GM18517 (cell line): ENCODE measurements at regions not wholly inside any gene's neighbourhood (a gene's known extent, or its start where the extent isn't known, plus 50 kb on each side); places are given as distances from the start of the nearest gene placed in this dataset.

ENCODE experiments used
- ATAC-seq: cut with Tn5 transposase; IDR thresholded peaks from one replicate; pipeline ENCODE4 v1.9.1; 2021; ENCODE audit warnings: mild to moderate bottlenecking, moderate library complexity; ENCODE audit not compliant: unreplicated experiment

GRCh38 chr2:103809941-103810441 is 1043.9 kb upstream of the POU3F3 start:
- no peak for ATAC-seq

GRCh38 chr2:103810875-103811274 is 1043.0 kb upstream of the POU3F3 start:
- no peak for ATAC-seq

- no peak for ATAC-seq
Measured at GRCh38 chr2:103814016-103814415, 1039.9 kb upstream of the POU3F3 start.

GRCh38 chr2:103815731-103816130 is 1038.2 kb upstream of the POU3F3 start:
- no peak for ATAC-seq

- no peak for ATAC-seq
Measured at GRCh38 chr2:103817746-103818145, 1036.2 kb upstream of the POU3F3 start.

GRCh38 chr2:103818176-103818575 is 1035.7 kb upstream of the POU3F3 start:
- ATAC-seq: no peak

- no peak for ATAC-seq
Measured at GRCh38 chr2:103819599-103819998, 1034.3 kb upstream of the POU3F3 start.

- ATAC-seq: no peak
Measured at GRCh38 chr2:103823847-103824246, 1030.1 kb upstream of the POU3F3 start.

- no peak for ATAC-seq
Measured at GRCh38 chr2:103847276-103847675, 1006.6 kb upstream of the POU3F3 start.

GRCh38 chr2:103859238-103859637 is 994.7 kb upstream of the POU3F3 start:
- ATAC-seq: no peak

GRCh38 chr2:103860016-103860415 is 993.9 kb upstream of the POU3F3 start:
- peak; percentile 54 for ATAC-seq

- ATAC-seq: no peak
Measured at GRCh38 chr2:103868396-103868795, 985.5 kb upstream of the POU3F3 start.

GRCh38 chr2:103873716-103874351 is 980.1 kb upstream of the POU3F3 start:
- ATAC-seq: no peak

GRCh38 chr2:103875131-103875530 is 978.8 kb upstream of the POU3F3 start:
- no peak for ATAC-seq

- no peak for ATAC-seq
Measured at GRCh38 chr2:103875531-103875930, 978.4 kb upstream of the POU3F3 start.

- no peak for ATAC-seq
Measured at GRCh38 chr2:103876611-103877010, 977.3 kb upstream of the POU3F3 start.

GRCh38 chr2:103879101-103879500 is 974.8 kb upstream of the POU3F3 start:
- ATAC-seq: no peak

- no peak for ATAC-seq
Measured at GRCh38 chr2:103880081-103880834, 973.7 kb upstream of the POU3F3 start.

- ATAC-seq: no peak
Measured at GRCh38 chr2:103887625-103888024, 966.3 kb upstream of the POU3F3 start.

GRCh38 chr2:103896182-103896581 is 957.7 kb upstream of the POU3F3 start:
- no peak for ATAC-seq

- ATAC-seq: no peak
Measured at GRCh38 chr2:103898561-103898960, 955.4 kb upstream of the POU3F3 start.

GRCh38 chr2:103902347-103902746 is 951.6 kb upstream of the POU3F3 start:
- no peak for ATAC-seq
